ENCODE measurements at regions not wholly inside any gene's neighbourhood (a gene's known extent, or its start where the extent isn't known, plus 50 kb on each side); places are given as distances from the start of the nearest gene placed in this dataset.

DNA sequence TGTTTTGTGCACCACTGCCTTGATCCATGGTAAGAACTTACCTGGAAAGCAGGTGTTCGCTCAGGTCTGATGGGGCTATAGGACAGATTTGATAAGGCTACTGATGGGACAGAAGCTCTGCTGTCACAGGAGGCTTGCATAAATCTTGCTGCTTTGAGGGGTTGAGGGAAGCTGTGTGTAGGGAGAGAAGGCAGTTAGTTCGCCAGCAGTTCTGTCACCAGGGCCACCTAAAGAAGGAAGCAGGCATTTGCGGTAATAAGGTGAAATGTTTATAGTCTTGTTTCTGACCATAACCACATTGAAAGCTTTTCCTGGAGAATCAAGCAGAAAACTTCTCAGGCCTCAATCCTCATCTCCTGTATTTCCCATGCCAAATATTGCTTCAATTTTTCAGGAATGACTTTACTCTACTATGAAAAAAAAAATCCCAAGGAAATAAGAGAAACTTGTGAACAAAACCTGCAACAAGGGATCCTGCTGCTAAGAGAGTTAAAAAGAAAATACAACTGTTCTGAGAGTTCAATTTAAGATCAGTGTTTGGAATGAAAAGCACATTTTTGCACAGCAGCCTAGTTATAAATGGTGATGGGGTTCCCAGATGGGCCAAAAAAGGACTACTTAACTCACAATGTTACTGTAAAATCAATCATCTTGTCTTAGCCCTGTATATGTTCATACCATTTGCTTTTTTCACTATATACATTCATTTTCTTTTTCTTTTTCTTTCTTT is 122.0 kb upstream of the RANBP3L start:
- TF ChIP-seq, protein P1, sequence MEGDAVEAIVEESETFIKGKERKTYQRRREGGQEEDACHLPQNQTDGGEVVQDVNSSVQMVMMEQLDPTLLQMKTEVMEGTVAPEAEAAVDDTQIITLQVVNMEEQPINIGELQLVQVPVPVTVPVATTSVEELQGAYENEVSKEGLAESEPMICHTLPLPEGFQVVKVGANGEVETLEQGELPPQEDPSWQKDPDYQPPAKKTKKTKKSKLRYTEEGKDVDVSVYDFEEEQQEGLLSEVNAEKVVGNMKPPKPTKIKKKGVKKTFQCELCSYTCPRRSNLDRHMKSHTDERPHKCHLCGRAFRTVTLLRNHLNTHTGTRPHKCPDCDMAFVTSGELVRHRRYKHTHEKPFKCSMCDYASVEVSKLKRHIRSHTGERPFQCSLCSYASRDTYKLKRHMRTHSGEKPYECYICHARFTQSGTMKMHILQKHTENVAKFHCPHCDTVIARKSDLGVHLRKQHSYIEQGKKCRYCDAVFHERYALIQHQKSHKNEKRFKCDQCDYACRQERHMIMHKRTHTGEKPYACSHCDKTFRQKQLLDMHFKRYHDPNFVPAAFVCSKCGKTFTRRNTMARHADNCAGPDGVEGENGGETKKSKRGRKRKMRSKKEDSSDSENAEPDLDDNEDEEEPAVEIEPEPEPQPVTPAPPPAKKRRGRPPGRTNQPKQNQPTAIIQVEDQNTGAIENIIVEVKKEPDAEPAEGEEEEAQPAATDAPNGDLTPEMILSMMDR (IDR thresholded peaks at IDR 0.05): no peak
- TF ChIP-seq POLR2A (IDR thresholded peaks at IDR 0.05; ENCODE audit: low read depth) (no peak), EP300 (IDR thresholded peaks at IDR 0.05) (no peak), POLR2AphosphoS5 (IDR thresholded peaks at IDR 0.05) (no peak)

Measured in esophagus muscularis mucosa (tissue), 4 donors.